IPS-15b (cell line): ENCODE measurements at regions not wholly inside any gene's neighbourhood (a gene's known extent, or its start where the extent isn't known, plus 50 kb on each side); places are given as distances from the start of the nearest gene placed in this dataset.

Experiments used
- H3K27me3 ChIP-seq: one replicate; pipeline ENCODE4 v1.6.1; 2013; ENCODE audit warnings: low read length; ENCODE audit not compliant: control insufficient read depth, insufficient read depth
- H3K36me3 ChIP-seq: one replicate; pipeline ENCODE4 v1.6.1; 2013; ENCODE audit warnings: low read length; ENCODE audit not compliant: control insufficient read depth, insufficient read depth
- H3K4me1 ChIP-seq: one replicate; pipeline ENCODE4 v1.6.1; 2013; ENCODE audit warnings: mild to moderate bottlenecking, low read length; ENCODE audit not compliant: control insufficient read depth, insufficient read depth
- H3K4me3 ChIP-seq: one replicate; pipeline ENCODE4 v1.5.1; 2013; ENCODE audit warnings: low read depth, low read length
- H3K9ac ChIP-seq: one replicate; pipeline ENCODE4 v1.6.1; 2013; ENCODE audit warnings: low read depth, mild to moderate bottlenecking, low read length
- H3K9me3 ChIP-seq: one replicate; pipeline ENCODE4 v1.6.1; 2013; ENCODE audit warnings: mild to moderate bottlenecking, low read length; ENCODE audit not compliant: control insufficient read depth, insufficient read depth

DNA sequence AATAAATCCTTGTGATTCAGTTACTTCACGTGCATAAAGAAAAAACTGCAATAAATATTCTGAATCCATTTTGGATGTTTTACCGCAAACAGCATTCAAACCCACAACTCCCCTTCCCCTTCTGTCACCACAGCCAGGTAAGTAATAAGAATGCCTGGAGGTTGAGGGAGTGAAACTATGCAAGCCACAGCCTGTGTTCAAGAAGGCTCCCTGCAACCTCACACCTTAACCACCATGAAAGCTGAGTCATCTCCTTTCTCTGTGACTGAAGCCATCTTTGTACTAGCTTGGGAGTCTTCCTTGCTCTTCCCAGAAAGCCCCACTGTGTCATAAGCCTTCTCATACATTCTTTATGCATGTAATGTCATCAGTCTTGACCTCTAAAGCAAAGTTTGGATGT lies 297.0 kb upstream of the PUDP start:
- H3K36me3 ChIP-seq, result no peaks in the 10 kb centered on the region
- H3K9ac ChIP-seq, result no peak overlapping the region
- no peak overlapping the region for H3K4me3 ChIP-seq
- H3K4me1 ChIP-seq, result no peaks in the 10 kb centered on the region
- peaks cover 3% of the 10 kb centered on the region for H3K9me3 ChIP-seq
- H3K27me3 ChIP-seq, result peaks cover 17% of the 10 kb centered on the region

DNA sequence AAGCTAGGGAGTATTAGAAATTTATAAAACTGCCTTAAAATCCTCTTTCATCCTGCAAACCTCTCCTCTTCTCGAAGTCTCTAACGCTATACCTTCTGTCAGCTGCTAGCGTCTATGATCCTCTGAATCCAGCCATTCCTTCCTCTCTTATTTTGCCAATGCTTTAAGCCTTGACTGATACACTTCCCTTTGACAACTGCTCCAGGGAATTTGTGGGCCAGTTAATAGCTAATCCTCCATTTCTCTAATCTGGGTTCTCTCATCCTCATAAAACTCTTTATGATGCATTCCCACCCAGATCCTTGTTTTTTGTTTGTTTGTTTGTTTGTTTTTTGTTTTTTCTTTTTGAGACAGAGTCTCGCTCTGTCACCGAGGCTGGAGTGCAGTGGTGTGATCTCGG lies 293.6 kb upstream of the PUDP start:
- no peaks in the 10 kb centered on the region for H3K27me3 ChIP-seq
- H3K36me3 ChIP-seq, result no peaks in the 10 kb centered on the region

DNA sequence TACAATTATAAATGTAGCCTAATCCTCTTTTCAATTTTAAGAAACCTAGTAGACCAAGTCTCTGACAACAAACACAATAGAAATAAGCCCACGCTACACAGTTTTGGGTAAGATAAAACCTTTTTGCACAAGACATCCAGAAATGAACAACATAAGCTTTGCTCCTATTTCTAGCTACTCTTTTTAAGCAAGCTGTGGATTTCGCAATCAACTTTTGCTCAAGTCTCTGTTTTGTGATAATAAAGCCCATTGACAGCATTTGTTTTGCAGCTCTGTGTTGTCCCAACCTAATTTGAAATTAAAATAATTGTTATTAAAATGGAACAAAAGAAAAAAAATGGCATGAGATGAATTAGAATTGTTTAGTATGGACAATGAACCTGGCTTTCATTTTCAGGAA lies 287.9 kb upstream of the PUDP start:
- Histone ChIP-seq H3K4me1 (no peaks in the 10 kb centered on the region), H3K9ac (no peak overlapping the region), H3K36me3 (no peaks in the 10 kb centered on the region), H3K9me3 (no peaks in the 10 kb centered on the region), H3K27me3 (no peaks in the 10 kb centered on the region), H3K4me3 (no peak overlapping the region)

More for the DNA sequence above, 293.6 kb upstream of the PUDP start:
- H3K4me1 ChIP-seq, result no peaks in the 10 kb centered on the region
- no peak overlapping the region for H3K9ac ChIP-seq
- no peak overlapping the region for H3K4me3 ChIP-seq
- H3K9me3 ChIP-seq, result peaks cover 3% of the 10 kb centered on the region

DNA sequence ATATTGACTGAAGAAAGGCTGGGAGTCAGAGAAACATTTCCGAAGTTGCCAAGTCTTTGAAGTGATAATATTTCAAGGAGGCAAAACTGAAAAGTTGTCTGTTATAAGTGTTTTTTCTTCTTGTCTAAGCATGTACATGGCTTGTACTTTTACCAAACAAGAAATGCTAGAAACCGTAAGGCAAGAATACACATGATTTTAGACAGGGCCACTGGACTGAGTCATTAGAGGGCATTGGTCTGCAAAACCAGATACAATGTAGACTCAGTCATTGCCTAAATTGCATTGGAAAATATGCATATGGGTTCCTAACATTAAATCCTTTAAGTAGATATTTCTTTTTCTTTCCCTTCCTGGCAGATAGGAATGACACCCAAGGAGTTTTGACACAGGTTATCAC lies 284.9 kb upstream of the PUDP start:
- H3K9me3 ChIP-seq, result no peaks in the 10 kb centered on the region
- no peaks in the 10 kb centered on the region for H3K36me3 ChIP-seq
- H3K4me3 ChIP-seq, result no peak overlapping the region
- no peaks in the 10 kb centered on the region for H3K4me1 ChIP-seq
- H3K9ac ChIP-seq, result no peak overlapping the region
- H3K27me3 ChIP-seq, result no peaks in the 10 kb centered on the region

DNA sequence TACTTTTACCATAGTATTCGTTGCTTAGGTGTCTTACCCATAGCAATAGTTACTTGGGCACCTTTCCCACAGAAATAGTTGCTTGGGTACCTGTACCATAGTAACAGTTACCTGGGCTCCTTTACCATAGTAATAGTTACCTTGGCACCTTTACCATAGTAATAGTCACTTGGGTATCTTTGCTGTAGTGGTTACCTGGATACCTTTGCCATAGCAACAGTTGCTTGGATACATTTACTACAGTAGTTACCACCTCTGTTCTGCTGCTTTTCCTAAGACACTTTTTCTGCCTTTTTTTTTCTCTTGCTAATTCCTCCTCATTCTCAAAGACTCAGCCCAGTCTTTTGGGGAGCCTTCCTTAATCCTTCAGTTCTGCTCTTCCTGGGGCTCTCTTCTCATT lies 272.8 kb upstream of the PUDP start:
- Histone ChIP-seq H3K9ac (no peak overlapping the region), H3K36me3 (no peaks in the 10 kb centered on the region), H3K9me3 (no peaks in the 10 kb centered on the region), H3K4me3 (no peak overlapping the region), H3K27me3 (no peaks in the 10 kb centered on the region), H3K4me1 (no peaks in the 10 kb centered on the region)

DNA sequence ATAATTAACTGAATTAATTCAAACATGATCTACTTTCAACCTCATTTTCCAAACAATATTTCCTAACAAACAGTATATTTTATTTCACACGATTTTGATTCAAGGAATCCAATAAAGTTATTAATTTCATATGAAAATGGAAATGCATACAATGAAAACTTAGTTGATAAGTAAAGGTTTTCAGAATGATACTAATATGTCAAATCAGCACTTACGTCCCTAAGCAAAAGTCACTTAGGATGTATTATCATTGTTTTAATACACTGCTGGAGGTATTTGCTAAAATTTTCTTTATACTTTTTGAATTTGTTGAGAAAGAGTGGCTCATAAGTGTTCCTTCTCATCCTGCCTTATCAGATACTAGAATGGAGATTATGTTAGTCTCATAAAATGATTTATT lies 266.8 kb upstream of the PUDP start:
- H3K36me3 ChIP-seq, result no peaks in the 10 kb centered on the region
- no peaks in the 10 kb centered on the region for H3K9me3 ChIP-seq
- no peaks in the 10 kb centered on the region for H3K4me1 ChIP-seq
- no peak overlapping the region for H3K4me3 ChIP-seq
- H3K27me3 ChIP-seq, result no peaks in the 10 kb centered on the region
- no peak overlapping the region for H3K9ac ChIP-seq

DNA sequence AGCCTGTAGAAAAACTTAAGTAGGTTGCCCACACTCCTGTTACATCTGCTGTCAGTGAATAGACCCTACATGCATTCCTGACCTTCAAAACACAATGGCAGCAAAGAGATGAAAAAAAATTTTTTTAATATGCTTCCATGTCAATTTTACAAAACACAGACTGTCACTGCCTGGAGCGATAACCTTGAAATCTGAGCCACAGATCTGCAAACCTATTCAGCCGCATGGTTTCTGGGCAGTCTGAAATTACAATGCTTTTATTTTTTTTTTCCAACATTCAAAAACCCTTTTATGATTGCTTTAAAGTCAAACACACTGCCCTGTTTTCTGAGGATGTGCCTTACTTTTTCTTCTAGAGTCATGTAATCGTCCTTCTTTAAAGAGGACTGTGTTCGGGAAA lies 264.9 kb upstream of the PUDP start:
- H3K4me3 ChIP-seq, result no peak overlapping the region
- H3K9me3 ChIP-seq, result no peaks in the 10 kb centered on the region
- H3K4me1 ChIP-seq, result no peaks in the 10 kb centered on the region
- no peaks in the 10 kb centered on the region for H3K36me3 ChIP-seq
- no peaks in the 10 kb centered on the region for H3K27me3 ChIP-seq
- H3K9ac ChIP-seq, result no peak overlapping the region

DNA sequence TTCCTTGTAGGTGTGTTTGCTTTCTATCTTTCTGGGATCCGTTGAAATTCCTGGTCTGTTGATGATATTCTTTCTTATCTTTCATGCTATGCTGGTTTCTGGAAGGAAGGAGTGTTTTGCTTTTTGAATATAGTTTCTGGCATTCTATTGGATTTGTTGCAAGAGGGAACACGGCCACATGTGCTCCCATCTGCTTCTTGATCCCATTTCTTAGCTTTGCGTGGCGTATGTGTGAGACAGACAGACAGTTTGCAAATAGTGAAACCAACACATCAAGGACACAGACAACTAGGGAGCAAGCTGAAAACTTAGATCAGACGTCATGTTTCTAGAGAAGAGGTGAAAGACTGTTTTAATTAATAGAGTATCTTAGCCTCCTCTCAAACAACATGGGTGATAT lies 261.9 kb upstream of the PUDP start:
- no peak overlapping the region for H3K4me3 ChIP-seq
- H3K9ac ChIP-seq, result no peak overlapping the region
- H3K36me3 ChIP-seq, result no peaks in the 10 kb centered on the region
- H3K27me3 ChIP-seq, result no peaks in the 10 kb centered on the region
- no peaks in the 10 kb centered on the region for H3K9me3 ChIP-seq
- no peaks in the 10 kb centered on the region for H3K4me1 ChIP-seq

DNA sequence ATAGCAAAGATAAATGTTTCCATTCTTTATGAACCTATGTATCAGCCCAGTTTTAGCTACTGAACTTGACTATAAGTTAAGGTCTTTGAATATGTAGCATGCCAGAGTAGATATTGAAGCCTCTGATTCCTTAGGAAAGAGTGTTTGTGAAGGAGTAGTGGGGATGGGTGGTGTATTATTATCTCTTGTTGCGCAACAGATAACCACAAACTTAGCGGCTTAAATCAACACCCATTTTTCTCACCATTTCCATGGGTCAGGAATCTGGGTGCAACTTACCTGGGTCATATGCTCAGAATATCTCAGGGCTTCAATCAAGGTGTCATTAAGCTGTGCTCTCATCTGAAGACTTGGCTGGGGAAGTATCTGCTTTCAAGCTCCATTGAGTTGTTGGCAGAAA lies 251.4 kb upstream of the PUDP start:
- Histone ChIP-seq H3K9me3 (no peaks in the 10 kb centered on the region), H3K4me3 (no peak overlapping the region), H3K27me3 (no peaks in the 10 kb centered on the region), H3K4me1 (no peaks in the 10 kb centered on the region), H3K36me3 (no peaks in the 10 kb centered on the region), H3K9ac (no peak overlapping the region)

DNA sequence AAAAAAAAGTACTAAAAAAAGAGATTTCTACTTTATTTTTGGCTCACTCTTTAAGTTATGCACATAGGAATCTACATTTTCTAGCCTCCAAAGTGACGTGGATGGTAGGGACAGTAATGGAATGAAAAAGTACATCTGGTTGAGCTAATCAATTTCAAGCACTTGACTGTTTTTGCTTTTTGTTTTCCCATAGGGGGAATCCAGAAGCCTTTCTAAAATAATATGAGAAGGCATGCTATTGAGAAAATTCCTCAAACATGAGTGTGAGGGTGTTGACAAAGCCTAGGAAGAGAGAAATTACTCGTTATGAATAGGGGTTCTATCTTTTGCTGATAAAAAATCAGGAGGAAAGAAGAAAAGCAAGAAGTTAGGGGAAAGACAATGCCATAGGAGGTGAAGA lies 242.5 kb upstream of the PUDP start:
- no peak overlapping the region for H3K9ac ChIP-seq
- H3K27me3 ChIP-seq, result no peaks in the 10 kb centered on the region
- H3K9me3 ChIP-seq, result no peaks in the 10 kb centered on the region
- no peak overlapping the region for H3K4me3 ChIP-seq
- H3K4me1 ChIP-seq, result no peaks in the 10 kb centered on the region
- no peaks in the 10 kb centered on the region for H3K36me3 ChIP-seq

DNA sequence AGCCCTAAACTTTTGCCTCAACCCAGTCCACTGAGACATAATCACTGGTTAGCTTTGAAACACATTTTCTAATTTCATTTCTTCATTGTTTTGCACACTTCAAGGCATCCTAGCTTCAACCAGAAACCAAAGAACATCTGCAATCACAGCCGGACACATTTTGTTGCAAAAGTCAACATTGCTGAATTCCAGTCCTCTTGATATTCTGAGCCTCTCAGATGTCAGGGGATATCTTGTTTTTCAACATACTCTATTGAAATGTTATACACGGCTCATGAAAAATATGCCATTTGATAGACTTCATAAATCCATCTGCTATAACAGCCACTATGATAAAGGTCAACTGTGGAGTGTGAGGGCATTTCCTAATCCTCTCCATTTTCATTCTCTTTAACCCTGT lies 241.6 kb upstream of the PUDP start:
- Histone ChIP-seq H3K9me3 (no peaks in the 10 kb centered on the region), H3K27me3 (no peaks in the 10 kb centered on the region), H3K9ac (no peak overlapping the region), H3K36me3 (no peaks in the 10 kb centered on the region), H3K4me1 (no peaks in the 10 kb centered on the region), H3K4me3 (no peak overlapping the region)

DNA sequence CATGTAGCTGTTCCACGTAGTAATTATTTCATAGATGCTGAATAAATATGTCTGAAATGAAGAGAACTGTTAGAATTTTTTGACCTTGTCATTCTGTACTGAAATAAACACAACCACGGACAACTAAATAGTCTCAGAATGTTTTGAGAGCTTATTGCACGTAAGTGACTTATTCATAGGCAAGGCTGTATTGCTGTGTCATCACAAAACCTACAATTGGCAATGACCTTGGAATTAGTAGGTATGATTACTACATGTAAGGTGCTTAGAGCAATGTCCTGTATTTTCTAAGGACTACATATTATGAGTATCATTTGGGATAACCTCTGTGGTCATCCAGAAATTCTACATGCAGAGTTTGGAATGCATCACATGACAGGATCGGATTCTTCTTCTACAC lies 237.2 kb upstream of the PUDP start:
- Histone ChIP-seq H3K36me3 (no peaks in the 10 kb centered on the region), H3K4me1 (no peaks in the 10 kb centered on the region), H3K4me3 (no peak overlapping the region), H3K27me3 (no peaks in the 10 kb centered on the region), H3K9me3 (no peaks in the 10 kb centered on the region), H3K9ac (no peak overlapping the region)

DNA sequence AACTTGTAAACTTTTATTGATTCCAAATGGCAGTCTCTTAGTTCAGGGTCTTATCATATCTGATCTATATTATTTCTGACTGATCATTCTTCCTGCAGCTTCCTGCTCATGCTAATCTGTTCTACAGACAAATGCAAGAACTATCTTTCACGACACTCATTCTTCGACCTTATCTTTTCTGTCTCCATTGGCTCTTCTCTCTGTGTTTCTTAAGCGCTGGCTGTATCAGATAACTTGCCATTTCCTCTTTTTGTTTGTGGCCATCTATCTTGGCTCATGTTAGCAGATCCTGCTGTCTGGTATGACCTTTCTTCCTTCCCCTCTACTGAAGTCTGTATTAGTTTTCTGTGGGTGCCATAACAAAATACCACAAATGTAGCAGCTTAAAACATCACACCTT lies 230.5 kb upstream of the PUDP start:
- Histone ChIP-seq H3K9me3 (peaks cover 7% of the 10 kb centered on the region), H3K36me3 (no peaks in the 10 kb centered on the region), H3K9ac (no peak overlapping the region), H3K27me3 (no peaks in the 10 kb centered on the region), H3K4me3 (no peak overlapping the region), H3K4me1 (no peaks in the 10 kb centered on the region)
